Daoy (cell line): ENCODE measurements at regions not wholly inside any gene's neighbourhood (a gene's known extent, or its start where the extent isn't known, plus 50 kb on each side); places are given as distances from the start of the nearest gene placed in this dataset.
"Not testable (repeated sequence)": the region's sequence is repeated elsewhere in the genome, so short reads cannot be mapped to it uniquely, and the experiment has no call there.

Experiments
- DNase-seq: peaks from one replicate; pipeline ENCODE4 v3.0.0-alpha.2; 2015; ENCODE audit warnings: low read depth

GRCh38 chr15:77862651-77863104 lies 214.8 kb downstream of the TBC1D2B start:
- no peak for DNase-seq

- DNase-seq: not testable (repeated sequence)
These were observed 215.4 kb downstream of the TBC1D2B start for GRCh38 chr15:77861997-77862635.

- DNase-seq: no peak
These were observed 217.3 kb downstream of the TBC1D2B start for GRCh38 chr15:77860071-77860691.

GRCh38 chr15:77859491-77860060 lies 217.9 kb downstream of the TBC1D2B start:
- DNase-seq: no peak

- DNase-seq: no peak
These were observed 218.6 kb downstream of the TBC1D2B start for GRCh38 chr15:77858792-77859490.

GRCh38 chr15:77857419-77857818 lies 220.1 kb downstream of the TBC1D2B start:
- DNase-seq: no peak

GRCh38 chr15:77856705-77857346 lies 220.7 kb downstream of the TBC1D2B start:
- DNase-seq: no peak

- DNase-seq: no peak
These were observed 221.6 kb downstream of the TBC1D2B start for GRCh38 chr15:77855871-77856270.

- no peak for DNase-seq
These were observed 222.3 kb upstream of the LINGO1 start for GRCh38 chr15:77854980-77855379.

- no peak for DNase-seq
These were observed 221.2 kb upstream of the LINGO1 start for GRCh38 chr15:77853910-77854309.

GRCh38 chr15:77853008-77853328 lies 220.3 kb upstream of the LINGO1 start:
- DNase-seq: no peak

GRCh38 chr15:77852241-77853007 lies 219.7 kb upstream of the LINGO1 start:
- DNase-seq: no peak

GRCh38 chr15:77851691-77852090 lies 219.0 kb upstream of the LINGO1 start:
- DNase-seq: peak; percentile 69

GRCh38 chr15:77851086-77851485 lies 218.4 kb upstream of the LINGO1 start:
- DNase-seq: no peak

GRCh38 chr15:77846986-77847385 lies 214.3 kb upstream of the LINGO1 start:
- DNase-seq: no peak

- no peak for DNase-seq
These were observed 213.6 kb upstream of the LINGO1 start for GRCh38 chr15:77846360-77846759.

GRCh38 chr15:77844798-77845446 lies 212.2 kb upstream of the LINGO1 start:
- no peak for DNase-seq

- DNase-seq: no peak
These were observed 210.8 kb upstream of the LINGO1 start for GRCh38 chr15:77843546-77843945.

- DNase-seq: peak; percentile 85
These were observed 208.5 kb upstream of the LINGO1 start for GRCh38 chr15:77840991-77841775.
